MM.1S (cell line): ENCODE measurements at regions not wholly inside any gene's neighbourhood (a gene's known extent, or its start where the extent isn't known, plus 50 kb on each side); places are given as distances from the start of the nearest gene placed in this dataset.

Experiments used
- DNase-seq: peaks from one replicate; pipeline ENCODE4 v3.0.0-alpha.2; 2015
- H2AFZ ChIP-seq: fragments of 300-600 bp; sonication (generic); 2 replicates; pipeline ENCODE4 v1.6.0; 2016; ENCODE audit warnings: antibody characterized with exemption, low read length
- H3F3A ChIP-seq: fragments of 300-600 bp; sonication (generic); 2 replicates; pipeline ENCODE4 v1.6.1; 2016; ENCODE audit warnings: mild to moderate bottlenecking, antibody characterized with exemption, low read length, moderate library complexity, mixed read lengths; ENCODE audit not compliant: insufficient read depth
- H3K27ac ChIP-seq: fragments of 300-600 bp; sonication (generic); 2 replicates; pipeline ENCODE4 v1.5.1; 2016; ENCODE audit warnings: mild to moderate bottlenecking, low read length
- H3K27me3 ChIP-seq: fragments of 300-600 bp; sonication (generic); replicated peaks from 2 replicates; pipeline ENCODE4 v1.6.0; 2016; ENCODE audit warnings: low read length; ENCODE audit not compliant: insufficient read depth
- H3K36me3 ChIP-seq: fragments of 300-600 bp; sonication (generic); replicated peaks from 2 replicates; pipeline ENCODE4 v1.6.1; 2016; ENCODE audit warnings: mild to moderate bottlenecking, low read length, mixed read lengths; ENCODE audit not compliant: insufficient read depth
- H3K4me1 ChIP-seq: fragments of 300-600 bp; sonication (generic); 2 replicates; pipeline ENCODE4 v1.6.1; 2016; ENCODE audit warnings: low read length, mixed read lengths
- H3K4me2 ChIP-seq: fragments of 300-600 bp; sonication (generic); 2 replicates; pipeline ENCODE4 v1.6.0; 2016; ENCODE audit warnings: low read depth, low read length
- H3K4me3 ChIP-seq: fragments of 300-600 bp; sonication (generic); 2 replicates; pipeline ENCODE4 v1.5.1; 2016; ENCODE audit warnings: low read length, mixed read lengths
- H3K79me2 ChIP-seq: fragments of 300-600 bp; sonication (generic); 2 replicates; pipeline ENCODE4 v1.6.1; 2016; ENCODE audit warnings: mixed run types, low read length, mixed read lengths
- H3K9ac ChIP-seq: fragments of 300-600 bp; sonication (generic); 2 replicates; pipeline ENCODE4 v1.6.1; 2016; ENCODE audit warnings: low read length, mixed read lengths
- H3K9me2 ChIP-seq: fragments of 300-600 bp; sonication (generic); replicated peaks from 2 replicates; pipeline ENCODE4 v1.6.1; 2016; ENCODE audit warnings: mild to moderate bottlenecking, low read length, mixed read lengths; ENCODE audit not compliant: insufficient read depth
- H3K9me3 ChIP-seq: fragments of 300-600 bp; sonication (generic); replicated peaks from 2 replicates; pipeline ENCODE4 v1.6.1; 2016; ENCODE audit warnings: mild to moderate bottlenecking, low read length, mixed read lengths; ENCODE audit not compliant: insufficient read depth
- H4K20me1 ChIP-seq: fragments of 300-600 bp; sonication (generic); 2 replicates; pipeline ENCODE4 v1.6.1; 2016; ENCODE audit warnings: mild to moderate bottlenecking, low read length, moderate library complexity, mixed read lengths; ENCODE audit not compliant: insufficient read depth
- EZH2 ChIP-seq: fragments of 300-600 bp; sonication (generic); optimal IDR thresholded peaks from 2 replicates; pipeline ENCODE3; 2017; ENCODE audit warnings: low read depth, mild to moderate bottlenecking, antibody characterized with exemption, low read length, mixed read lengths
- EZH2phosphoT487 ChIP-seq: fragments of 300-600 bp; sonication (generic); IDR thresholded peaks from 2 replicates; pipeline ENCODE4 v1.6.1; 2018; ENCODE audit warnings: antibody characterized with exemption, low read length
- TF ChIP-seq, protein P1 (sequence below): fragments of 300-600 bp; sonication (generic); IDR thresholded peaks from 2 replicates; pipeline ENCODE4 v1.5.1; 2016; ENCODE audit warnings: antibody characterized with exemption, low read length, mixed read lengths

DNA sequence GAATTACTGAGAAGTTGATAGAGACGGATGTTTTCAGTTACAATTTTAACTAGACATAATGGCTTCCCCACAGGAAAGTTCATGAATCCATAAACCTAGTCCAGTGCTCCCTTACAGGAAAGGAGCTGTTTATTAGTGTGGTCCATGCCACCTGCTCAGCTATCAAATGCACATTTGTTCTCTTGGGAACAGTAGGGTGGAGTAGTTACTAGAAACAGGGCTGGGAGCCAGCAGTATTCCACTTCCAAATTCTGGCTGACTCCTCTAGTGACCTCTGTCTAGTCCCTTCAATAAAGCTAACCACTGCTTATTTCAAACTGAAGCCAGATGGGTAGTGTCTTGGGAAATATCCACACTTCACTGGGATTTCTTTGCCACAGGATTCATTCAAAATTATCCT, 88.4 kb upstream of the TLL1 start:
- H3K9me3 ChIP-seq, result no peaks in the 10 kb centered on the region
- H3K36me3 ChIP-seq, result no peaks in the 10 kb centered on the region
- H3K9ac ChIP-seq, result no peak overlapping the region
- no peak overlapping the region for H3K4me2 ChIP-seq
- TF ChIP-seq, protein P1, sequence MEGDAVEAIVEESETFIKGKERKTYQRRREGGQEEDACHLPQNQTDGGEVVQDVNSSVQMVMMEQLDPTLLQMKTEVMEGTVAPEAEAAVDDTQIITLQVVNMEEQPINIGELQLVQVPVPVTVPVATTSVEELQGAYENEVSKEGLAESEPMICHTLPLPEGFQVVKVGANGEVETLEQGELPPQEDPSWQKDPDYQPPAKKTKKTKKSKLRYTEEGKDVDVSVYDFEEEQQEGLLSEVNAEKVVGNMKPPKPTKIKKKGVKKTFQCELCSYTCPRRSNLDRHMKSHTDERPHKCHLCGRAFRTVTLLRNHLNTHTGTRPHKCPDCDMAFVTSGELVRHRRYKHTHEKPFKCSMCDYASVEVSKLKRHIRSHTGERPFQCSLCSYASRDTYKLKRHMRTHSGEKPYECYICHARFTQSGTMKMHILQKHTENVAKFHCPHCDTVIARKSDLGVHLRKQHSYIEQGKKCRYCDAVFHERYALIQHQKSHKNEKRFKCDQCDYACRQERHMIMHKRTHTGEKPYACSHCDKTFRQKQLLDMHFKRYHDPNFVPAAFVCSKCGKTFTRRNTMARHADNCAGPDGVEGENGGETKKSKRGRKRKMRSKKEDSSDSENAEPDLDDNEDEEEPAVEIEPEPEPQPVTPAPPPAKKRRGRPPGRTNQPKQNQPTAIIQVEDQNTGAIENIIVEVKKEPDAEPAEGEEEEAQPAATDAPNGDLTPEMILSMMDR, result no peak
- TF ChIP-seq EZH2phosphoT487 (no peak), EZH2 (no peak)
- 0 out of 2 replicates have a peak, but pooled peaks cover 4% of the 10 kb centered on the region for H3K4me1 ChIP-seq
- no peak overlapping the region for H2AFZ ChIP-seq
- H3K27ac ChIP-seq, result no peak overlapping the region
- H3K27me3 ChIP-seq, result no peaks in the 10 kb centered on the region
- no peak overlapping the region for H3K4me3 ChIP-seq
- no peak for DNase-seq
- no peaks in the 10 kb centered on the region for H3F3A ChIP-seq
- no peaks in the 10 kb centered on the region for H3K9me2 ChIP-seq
- H4K20me1 ChIP-seq, result no peaks in the 10 kb centered on the region
- H3K79me2 ChIP-seq, result no peaks in the 10 kb centered on the region

DNA sequence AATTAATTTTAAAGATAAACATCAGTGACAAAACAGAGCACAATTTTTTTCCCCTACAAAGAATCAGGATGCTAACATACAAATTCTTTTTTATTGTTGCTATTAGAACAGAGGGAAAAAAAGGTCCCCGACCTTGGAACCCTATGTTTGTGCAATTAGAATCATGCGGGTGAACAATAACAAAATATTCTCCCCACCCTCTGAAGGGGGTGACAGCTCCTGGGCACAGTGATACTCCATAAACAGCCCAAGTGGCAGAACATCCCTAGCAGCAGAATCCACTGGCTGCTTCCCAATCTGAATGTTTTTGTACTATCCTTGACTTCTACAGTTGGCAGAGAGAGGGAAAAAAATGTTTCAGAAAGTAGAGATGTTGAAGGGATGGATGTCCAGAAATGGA, 87.7 kb upstream of the TLL1 start:
- 0 out of 2 replicates have a peak, but pooled peaks cover 4% of the 10 kb centered on the region for H3K4me1 ChIP-seq
- no peaks in the 10 kb centered on the region for H3K9me3 ChIP-seq
- H3F3A ChIP-seq, result no peaks in the 10 kb centered on the region
- no peak overlapping the region for H3K9ac ChIP-seq
- no peaks in the 10 kb centered on the region for H3K36me3 ChIP-seq
- no peak overlapping the region for H2AFZ ChIP-seq
- no peak for TF ChIP-seq EZH2phosphoT487
- no peak for TF ChIP-seq EZH2
- TF ChIP-seq, protein P1, result no peak
- H3K27me3 ChIP-seq, result no peaks in the 10 kb centered on the region
- H4K20me1 ChIP-seq, result no peaks in the 10 kb centered on the region
- H3K79me2 ChIP-seq, result no peaks in the 10 kb centered on the region
- DNase-seq, result no peak
- no peak overlapping the region for H3K27ac ChIP-seq
- no peak overlapping the region for H3K4me2 ChIP-seq
- no peaks in the 10 kb centered on the region for H3K9me2 ChIP-seq
- H3K4me3 ChIP-seq, result no peak overlapping the region

DNA sequence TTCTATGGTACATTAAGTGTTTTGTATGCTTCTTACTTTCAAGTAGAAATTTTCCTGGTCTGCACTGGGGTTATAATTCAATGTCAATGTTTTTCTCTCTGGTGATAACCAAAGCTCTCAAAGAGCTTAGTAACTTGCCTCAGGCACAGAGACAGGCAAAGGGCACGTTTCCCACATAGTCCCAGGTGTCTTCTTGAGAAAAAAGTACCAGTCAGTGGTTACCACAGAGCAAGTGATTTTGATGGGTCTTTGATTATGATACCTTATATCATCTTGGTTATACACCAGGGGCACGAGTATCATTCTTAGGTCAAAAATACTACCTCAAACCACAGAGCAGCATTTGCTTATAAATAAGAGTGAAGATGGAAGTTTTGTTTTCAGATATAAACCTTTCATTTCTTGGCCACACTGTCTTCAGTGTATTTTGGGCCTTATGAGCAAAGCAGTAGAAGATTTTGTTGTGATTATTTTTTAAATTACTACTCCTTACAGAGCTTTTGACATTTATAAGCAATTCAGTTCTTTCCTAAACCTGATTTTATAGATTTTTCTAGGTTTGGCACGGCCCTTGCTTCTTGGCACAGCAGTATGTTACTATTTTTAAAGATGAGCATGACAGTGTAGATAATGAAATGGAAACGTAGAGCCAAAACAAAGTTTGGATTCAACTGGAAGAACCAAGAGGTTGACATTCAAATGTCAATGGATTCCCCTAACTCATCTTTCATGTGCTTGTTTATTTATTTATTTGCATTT, 85.3 kb upstream of the TLL1 start:
- Histone ChIP-seq H3K4me1 (0 out of 2 replicates have a peak, but pooled peaks cover 4% of the 10 kb centered on the region), H3K27ac (no peak overlapping the region), H4K20me1 (no peaks in the 10 kb centered on the region), H3K79me2 (no peaks in the 10 kb centered on the region), H3K4me3 (no peak overlapping the region), H3K36me3 (no peaks in the 10 kb centered on the region), H3K9me3 (no peaks in the 10 kb centered on the region), H2AFZ (no peak overlapping the region), H3K4me2 (no peak overlapping the region), H3K9me2 (no peaks in the 10 kb centered on the region), H3K27me3 (no peaks in the 10 kb centered on the region), H3F3A (no peaks in the 10 kb centered on the region), H3K9ac (no peak overlapping the region)
- TF ChIP-seq EZH2 (no peak), EZH2phosphoT487 (no peak)
- TF ChIP-seq, protein P1, result no peak
- DNase-seq, result peak; percentile 69
